ENCODE measurements at regions not wholly inside any gene's neighbourhood (a gene's known extent, or its start where the extent isn't known, plus 50 kb on each side); places are given as distances from the start of the nearest gene placed in this dataset.

GRCh38 chr12:97404093-97404492 lies 58.5 kb upstream of the RMST start:
- TF ChIP-seq POLR2A (IDR thresholded peaks at IDR 0.05) (no peak), EP300 (IDR thresholded peaks at IDR 0.05) (no peak)

Measured in sigmoid colon (tissue), 4 donors.